ENCODE measurements at regions not wholly inside any gene's neighbourhood (a gene's known extent, or its start where the extent isn't known, plus 50 kb on each side); places are given as distances from the start of the nearest gene placed in this dataset.
"Not testable (repeated sequence)": the region's sequence is repeated elsewhere in the genome, so short reads cannot be mapped to it uniquely, and the experiment has no call there.

DNA sequence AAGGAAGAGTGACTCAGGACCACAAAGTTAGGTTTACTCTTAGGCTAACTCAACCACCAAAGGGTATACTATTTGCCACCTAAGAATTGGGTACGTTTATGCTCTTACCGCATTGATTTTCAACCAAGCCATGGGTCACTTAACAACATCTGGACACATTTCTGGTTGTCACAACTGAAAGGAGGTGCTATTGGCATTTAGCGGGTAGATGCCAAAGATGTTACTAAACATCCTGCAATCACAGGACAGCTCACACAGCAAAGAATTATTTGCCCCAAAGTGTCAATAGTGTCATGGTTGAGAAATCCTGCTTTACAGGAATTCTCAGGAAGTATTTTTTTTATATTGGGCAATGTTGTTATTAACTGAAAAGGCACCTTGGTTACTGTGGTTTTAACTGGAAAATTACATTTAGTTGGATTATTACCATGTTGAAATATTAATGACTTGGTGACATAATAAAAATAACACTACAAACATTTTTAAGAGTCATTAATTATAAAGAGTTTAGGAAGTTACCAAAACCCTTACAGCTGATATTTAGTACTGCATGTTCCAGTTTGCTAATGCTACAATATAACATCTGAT, 185.0 kb upstream of the TMEM196 start:
- no peak for DNase-seq (ENCODE audit: low read depth, low spot score)

DNA sequence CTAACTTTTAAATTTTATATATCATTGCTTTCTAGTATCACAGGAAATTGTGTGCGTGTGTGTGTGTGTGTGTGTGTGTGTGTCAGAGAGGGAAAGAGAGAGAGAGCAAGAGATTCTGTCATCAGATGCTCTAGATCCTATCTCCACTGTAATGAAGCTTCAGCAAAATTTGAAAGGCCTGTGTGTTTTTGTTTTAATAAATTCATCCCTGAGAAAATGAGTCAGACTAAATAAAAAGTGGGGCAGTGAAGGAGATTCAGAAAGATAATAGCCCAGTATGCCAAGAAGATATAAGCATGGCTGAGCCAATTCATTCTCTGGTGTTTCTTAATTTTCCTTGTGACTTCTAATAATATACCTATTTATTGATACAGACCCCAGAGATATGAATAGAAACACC, 184.2 kb upstream of the TMEM196 start:
- no peak for DNase-seq (ENCODE audit: low read depth, low spot score)

DNA sequence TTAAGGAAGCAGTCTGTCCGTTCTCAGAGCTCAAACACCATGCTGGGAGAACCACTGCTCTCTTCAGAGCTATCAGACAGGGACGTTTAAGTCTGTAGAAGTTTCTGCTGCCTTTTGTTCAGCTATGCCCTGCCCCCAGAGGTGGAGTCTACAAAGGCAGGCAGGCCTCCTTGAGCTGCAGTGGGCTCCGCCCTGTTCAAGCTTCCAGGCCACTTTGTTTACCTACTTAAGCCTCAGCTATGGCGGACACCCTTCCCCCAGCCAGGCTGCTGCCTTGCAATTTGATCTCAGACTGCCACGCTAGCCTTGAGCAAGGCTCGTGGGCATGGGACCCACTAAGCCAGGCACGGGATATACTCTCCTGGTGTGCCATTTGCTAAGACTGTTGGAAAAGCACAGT, 180.7 kb upstream of the TMEM196 start:
- peak; percentile 18 for DNase-seq (ENCODE audit: low read depth, low spot score)

DNA sequence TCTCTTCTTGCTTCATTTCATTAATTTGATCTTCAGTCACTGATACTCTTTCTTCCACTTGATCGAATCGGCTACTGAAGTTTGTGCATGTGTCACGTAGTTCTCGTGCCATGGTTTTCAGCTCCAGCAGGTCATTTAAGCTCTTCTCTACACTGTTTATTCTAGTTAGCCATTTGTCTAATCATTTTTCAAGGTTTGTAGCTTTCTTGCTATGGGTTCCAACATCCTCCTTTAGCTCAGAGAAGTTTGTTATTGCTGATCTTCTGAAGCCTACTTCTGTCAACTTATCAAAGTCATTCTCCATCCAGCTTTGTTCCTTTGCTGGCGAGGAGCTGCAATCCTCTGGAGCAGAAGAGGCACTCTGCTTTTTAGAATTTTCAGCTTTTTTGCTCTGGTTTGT, 180.0 kb upstream of the TMEM196 start:
- not testable (repeated sequence) for DNase-seq (ENCODE audit: low read depth, low spot score)

DNA sequence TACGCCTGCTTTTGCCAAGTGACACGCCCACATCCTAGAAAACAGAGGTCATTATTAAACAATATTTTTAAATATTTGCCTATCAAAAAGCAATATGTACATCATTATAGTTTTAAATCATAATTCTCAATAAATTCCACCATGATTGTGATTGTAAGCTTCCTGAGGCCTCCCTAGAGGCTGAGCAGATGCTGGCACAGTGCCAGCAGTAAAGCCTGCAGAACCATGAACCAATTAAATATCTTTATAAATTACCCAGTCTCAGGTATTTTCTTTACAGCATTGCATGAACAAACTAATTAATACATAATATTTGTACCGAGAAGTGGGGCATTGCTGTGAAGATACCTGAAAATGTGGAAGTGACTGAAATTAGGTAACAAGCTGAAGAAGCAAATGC, 174.7 kb upstream of the TMEM196 start:
- no peak for DNase-seq (ENCODE audit: low read depth, low spot score)

DNA sequence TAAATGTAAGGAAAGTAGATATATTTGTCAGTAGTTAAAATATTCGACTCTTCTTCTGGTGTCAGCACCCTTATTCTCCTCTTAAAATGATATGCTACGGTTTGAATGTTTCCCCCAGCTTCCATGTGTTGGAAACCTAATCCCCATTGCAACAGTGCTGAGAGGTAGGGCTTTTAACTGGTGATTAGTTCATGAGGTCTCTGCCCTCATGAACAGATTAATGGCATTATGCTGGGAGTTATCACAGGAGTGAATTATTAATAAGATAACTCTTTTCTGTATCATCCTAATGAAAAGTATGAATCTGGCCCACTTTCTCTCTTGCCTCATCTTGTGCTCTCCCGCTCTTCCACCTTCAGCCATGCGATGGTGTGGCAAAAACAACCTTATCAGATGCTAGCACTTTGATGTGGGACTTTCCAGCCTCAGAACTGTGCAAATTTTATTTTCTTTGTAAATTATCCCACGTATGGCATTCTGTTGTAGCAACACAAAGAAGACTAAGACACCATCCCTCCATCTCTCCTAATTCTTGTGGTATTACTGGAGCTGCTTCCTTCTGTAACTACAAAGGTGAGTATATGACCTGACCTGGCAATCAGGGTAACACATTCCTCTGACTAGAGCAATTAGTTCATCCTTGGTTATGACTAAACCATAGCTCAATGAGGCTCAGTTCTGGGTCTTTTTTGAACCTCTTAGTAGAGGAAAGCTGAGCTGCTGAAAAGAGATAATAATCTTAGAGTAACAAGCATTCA, 171.1 kb upstream of the TMEM196 start:
- DNase-seq (ENCODE audit: low read depth, low spot score) = no peak

DNA sequence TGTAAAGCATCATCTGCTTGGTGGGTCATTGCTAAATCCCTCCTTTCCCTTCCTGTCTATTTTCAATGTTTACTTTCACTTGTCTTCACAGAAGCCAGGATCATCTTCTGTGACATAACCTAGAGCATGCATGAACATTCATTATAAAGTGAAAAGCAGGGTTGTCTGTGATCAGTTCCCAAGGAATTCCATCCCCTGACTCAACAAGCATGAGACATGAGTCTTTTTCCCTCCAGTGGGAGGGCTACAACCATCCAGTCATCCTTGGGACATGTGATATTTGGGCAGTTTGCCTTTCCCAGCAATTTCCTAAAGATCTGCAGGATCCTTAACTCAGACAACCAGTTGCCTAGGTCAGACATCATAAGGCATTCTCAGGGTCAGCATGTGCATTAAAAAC, 166.3 kb upstream of the TMEM196 start:
- DNase-seq (ENCODE audit: low read depth, low spot score) = no peak

DNA sequence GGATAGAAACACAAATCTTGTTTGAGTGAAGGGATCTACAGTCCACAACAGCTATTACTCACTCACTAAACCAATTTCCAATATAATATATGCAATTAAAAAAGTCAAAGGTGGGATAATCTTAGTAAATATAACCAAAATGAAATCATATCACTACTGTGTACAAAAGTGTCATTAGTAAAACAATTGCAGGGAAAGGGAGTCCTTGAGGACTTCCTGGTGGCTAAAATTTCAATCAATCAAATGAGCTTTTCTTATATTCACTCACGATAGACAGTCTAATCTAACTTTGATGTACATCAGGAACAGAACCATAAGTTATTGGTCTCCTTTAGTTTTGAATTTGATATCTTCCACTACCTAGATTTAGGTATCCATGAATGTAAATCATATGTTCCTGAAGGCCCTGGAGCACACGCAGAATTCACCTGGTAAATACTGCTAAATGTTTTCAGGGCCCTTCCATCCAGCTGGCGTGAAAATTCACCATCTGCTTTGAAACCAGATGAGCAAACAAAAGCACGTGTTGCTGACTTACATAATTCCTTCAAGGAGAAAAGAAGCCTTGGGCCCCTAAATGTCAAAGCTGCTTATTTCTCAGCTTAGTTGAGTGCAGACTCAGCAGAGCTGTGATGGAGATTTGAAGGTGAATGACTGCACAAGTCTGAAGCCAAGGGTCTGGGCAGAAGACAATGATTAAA, 159.3 kb upstream of the TMEM196 start:
- no peak for DNase-seq (ENCODE audit: low read depth, low spot score)

DNA sequence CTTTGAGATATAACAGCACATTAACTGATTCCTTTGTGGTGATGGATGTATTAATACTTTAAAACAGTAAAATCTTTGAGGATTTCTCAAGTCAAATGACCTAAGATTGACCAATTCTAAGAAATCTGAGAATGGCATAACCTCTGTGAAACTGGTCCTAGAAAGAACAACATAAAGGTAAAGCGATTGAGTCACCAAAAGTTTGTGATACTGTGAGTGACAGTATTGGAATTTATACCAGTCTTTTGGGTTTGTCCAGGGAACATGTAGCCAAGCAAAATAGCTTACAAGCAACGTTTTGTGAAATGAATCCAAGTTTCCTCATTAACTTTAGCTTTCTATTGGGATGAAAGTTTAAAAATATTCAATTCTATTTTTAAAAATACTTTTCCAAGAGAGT, 157.4 kb upstream of the TMEM196 start:
- DNase-seq (ENCODE audit: low read depth, low spot score) = no peak

DNA sequence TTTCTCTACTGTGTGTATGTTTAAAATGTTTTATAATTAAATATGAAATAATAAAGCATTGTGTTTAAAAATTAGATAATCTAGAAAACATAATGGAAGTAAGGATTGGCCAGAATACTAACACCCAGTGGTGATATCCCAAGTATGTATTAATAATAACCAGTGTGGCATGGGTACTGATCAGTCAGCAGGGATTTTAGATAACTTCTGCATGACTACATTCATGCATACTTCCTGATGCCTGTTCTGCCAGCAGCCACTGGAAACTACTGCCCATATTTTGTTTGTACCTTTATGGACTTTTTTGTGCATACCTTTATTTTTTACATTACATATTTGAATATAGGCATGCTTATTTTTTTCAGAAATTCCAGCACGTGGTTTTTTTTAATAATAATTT, 156.6 kb upstream of the TMEM196 start:
- no peak for DNase-seq (ENCODE audit: low read depth, low spot score)

DNA sequence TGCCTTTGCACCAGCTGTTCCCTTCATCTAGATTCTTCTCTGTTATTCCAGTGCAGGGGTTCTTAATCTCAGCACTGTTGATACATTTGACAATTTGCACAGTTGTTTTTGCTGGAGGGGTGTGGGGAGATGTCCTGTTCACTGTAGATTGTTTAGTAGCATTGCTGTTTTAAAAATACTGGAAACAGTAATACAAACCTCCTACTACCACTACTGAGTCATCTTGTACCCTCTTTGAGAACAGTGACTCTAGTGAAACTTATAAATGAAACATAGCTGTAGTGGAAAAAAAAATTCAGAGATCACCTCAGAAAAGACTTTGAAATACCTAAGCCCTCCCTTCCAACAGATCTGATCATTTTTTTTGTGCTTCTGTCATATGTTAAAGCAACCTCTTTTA, 154.8 kb upstream of the TMEM196 start:
- no peak for DNase-seq (ENCODE audit: low read depth, low spot score)

DNA sequence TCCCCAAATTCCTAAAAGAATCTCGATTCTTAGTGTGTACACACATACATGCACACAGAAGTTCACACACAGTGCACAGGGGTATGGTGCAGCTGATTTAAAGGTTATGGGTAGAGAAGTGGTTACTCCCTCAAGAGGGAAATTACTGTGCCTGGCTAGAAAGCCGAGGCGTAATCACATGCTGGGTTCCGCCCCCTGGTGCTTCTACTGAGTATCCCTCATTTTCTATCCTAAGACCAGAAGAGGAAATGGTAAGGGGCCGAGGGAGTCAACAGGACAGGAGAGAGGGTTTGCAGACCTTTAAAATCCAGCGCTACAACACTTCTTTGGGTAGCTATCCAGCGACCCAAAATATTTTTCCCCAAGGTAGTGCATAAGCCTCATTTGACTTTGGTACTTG, 147.3 kb upstream of the TMEM196 start:
- peak; percentile 12 for DNase-seq (ENCODE audit: low read depth, low spot score)

DNA sequence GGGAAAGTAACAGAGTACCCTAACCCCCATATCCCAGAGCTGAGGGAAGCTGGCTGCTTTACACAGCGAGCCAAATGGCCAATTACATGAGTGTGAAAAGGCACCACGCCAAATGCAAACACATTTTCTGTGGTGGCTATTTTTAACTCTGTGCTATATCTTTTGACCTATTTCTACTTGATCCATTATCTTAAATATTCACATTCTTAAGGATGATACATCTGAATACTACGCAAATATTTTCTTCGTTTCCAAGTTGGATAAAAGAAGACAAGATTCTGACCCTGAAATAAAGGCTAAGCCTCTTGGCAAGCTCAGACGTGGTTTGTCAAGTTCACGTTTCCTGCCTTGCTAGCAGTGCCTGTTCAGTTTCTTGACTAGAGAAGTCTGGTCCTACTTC, 146.7 kb upstream of the TMEM196 start:
- DNase-seq (ENCODE audit: low read depth, low spot score) = no peak

DNA sequence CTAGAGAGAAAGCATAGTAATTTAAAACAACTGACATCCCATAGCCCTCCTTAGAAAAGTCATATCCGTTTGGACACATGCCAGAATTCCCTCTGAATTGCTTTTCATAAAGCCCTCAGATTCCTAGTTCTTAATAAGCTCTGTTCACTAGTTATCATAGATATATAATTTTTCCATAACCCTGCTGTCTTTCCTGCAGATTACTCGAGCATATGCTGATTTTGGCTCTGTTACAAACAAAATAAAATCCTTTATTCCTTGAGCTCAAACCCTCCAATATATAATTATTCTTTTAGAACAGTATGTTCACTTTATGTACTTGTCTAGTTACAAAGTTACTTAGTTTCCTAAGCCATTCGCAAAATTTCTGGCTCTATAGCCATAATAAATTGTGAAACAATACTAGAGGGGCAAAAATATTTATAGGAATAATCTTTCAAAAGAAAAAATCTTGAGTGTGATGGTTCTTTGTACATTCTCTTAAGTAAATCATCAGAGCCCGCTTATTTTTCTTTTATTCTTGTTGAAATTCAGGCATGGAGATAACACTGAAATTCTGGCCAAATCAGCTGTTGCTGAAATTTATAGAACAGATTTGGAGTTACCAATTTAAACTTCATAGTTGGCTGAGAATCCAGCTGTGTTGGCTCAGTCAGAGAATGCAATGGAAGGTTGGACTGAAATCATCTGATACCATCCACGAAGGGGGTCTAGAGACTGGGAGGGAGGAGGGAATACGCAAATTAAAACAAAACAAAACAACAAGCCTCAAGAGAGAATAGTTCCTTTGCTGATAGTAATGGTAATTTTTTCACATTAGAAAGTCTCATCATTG, 146.1 kb upstream of the TMEM196 start:
- DNase-seq (ENCODE audit: low read depth, low spot score) = no peak

DNA sequence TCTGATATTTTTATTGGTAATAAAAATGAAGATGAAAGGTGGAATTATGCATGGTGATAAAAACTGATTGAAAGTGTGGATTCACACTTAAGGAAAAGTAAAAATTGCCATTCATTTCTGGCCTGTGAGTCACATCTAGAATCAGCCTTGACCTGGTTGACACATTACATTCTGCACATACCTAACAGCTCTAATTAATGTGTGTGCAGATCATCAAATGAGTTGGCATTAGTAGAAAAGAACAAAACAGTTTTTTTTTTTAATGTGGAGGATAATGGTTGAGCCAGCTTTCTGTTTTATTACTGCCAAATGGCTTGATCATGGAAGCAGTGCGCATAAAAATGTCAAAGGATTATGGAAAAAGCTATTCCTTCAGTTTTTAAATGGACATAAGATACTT, 142.6 kb upstream of the TMEM196 start:
- DNase-seq (ENCODE audit: low read depth, low spot score) = no peak

DNA sequence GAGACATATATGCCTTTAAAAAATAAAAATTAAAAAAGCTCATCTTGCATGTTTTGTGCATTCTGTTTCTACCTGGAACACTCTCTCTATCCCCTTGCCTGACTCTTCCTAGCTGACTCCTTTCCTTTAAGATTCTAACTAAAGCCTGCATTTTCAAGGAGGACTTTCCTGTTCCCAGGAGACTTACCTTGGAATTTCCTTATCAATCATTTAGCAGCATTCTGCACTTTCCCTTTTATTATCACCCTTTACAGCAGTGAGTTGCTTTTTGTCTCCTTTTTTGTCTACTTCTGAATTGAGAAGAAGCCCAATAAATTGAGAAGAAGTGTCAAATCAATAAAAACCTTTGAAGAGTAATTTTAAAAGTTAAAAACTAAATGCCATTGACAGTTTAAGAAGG, 142.2 kb upstream of the TMEM196 start:
- DNase-seq (ENCODE audit: low read depth, low spot score) = no peak

DNA sequence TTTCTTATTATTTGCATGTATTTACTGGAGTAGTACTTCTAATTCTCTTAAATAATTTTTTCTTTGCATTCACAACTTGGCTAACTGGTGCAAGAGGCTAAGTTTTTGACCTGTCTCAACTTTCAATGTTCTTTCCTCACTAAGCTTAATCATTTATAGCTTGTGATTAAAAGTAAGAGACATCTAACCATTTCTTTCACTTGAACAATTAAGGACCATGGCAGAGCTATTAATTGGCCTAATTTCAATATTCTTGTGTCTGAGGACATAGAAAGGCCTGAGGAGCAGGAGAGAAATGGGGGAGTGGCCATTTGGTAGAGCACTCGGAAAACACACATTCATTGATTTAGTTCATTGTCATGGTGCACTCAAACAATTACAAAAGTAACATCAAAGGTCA, 141.4 kb upstream of the TMEM196 start:
- DNase-seq (ENCODE audit: low read depth, low spot score) = no peak

DNA sequence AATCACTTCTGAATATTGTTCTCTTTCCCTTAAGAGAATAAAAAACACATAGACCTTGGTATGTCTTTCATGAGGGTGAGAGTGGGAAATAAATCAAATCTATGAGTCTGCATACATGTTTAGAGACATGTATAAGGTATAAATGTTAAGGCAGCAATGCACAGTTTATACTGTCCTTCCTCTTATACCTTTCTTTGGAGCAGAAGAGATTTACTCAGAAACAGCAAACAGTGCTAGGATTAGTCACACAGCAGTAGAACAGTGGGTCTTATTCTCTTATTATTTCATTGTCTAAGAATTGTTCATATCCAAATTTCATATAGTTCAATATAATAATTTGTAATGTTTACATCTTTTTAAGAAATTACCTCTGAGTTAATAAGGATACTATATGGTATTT, 126.7 kb upstream of the TMEM196 start:
- DNase-seq (ENCODE audit: low read depth, low spot score) = no peak

DNA sequence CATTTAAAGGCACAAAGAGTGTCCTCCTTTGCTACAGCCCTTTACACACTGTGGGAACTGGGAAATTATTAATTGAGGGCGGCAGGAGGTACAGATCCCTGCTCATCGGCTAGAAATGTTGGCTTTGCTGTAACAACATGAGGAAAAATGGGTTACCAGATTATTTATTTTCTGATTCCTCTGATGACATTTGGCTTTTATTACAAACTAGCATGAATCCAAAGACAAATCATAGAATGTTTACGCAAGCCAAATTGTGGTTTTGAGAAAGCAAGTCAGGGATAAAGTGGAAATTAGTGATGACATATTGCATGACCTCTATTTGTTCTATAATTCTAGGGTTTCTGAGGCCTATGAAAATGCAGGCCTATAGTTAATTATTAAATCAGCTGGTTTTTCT, 126.1 kb upstream of the TMEM196 start:
- DNase-seq (ENCODE audit: low read depth, low spot score) = no peak

DNA sequence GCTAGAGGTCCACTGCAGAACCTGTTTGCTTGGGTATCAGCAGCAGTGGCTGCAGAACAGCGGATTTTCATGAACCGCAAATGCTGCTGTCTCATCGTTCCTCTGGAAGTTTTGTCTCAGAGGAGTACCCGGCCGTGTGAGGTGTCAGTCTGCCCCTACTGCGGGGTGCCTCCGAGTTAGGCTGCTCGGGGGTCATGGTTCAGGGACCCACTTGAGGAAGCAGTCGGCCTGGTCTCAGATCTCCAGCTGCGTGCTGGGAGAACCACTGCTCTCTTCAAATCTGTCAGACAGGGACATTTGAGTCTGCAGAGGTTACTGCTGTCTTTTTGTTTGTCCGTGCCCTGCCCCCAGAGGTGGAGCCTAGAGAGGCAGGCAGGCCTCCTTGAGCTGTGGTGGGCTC, 109.5 kb upstream of the TMEM196 start:
- DNase-seq (ENCODE audit: low read depth, low spot score) = not testable (repeated sequence)

DNA sequence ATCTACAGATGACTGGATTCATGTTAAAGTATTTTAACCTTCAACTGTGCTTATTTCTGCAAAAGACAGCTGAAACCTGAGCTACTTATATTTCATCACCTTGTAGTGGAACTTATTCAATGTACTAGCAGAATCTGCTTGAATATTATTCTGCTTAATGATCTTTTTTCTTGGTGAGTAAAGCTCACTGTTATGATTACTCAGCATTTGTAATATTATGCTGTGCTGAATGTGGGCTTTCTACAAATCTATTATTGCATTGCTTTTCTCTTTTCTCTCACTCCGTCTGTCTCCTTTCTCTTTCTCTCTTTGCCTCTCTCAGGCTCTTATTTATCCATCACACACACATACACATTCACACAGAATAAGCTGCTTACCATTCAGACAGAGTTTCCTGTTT, 98.7 kb upstream of the TMEM196 start:
- DNase-seq (ENCODE audit: low read depth, low spot score) = no peak

DNA sequence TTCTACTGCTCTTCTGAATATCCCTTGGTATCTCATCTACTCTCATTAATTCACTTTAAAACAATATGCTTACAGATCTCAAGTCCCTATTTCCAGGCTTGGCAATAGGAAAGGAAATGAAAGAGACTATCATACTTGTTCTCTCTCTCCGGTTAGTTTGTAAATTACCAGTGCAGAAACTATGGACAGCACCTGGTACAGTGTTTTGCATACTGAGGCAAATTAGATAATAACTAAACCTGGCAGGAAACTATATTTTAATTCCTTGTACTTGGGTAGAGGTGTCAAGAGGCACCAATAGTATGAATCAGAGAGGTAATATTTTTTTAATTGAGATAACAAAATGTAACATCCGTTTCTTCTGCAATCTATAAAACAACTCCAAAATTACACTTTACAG, 97.7 kb upstream of the TMEM196 start:
- no peak for DNase-seq (ENCODE audit: low read depth, low spot score)

Measured in ELF-1 (cell line).